ENCODE measurements at regions not wholly inside any gene's neighbourhood (a gene's known extent, or its start where the extent isn't known, plus 50 kb on each side); places are given as distances from the start of the nearest gene placed in this dataset.

DNA sequence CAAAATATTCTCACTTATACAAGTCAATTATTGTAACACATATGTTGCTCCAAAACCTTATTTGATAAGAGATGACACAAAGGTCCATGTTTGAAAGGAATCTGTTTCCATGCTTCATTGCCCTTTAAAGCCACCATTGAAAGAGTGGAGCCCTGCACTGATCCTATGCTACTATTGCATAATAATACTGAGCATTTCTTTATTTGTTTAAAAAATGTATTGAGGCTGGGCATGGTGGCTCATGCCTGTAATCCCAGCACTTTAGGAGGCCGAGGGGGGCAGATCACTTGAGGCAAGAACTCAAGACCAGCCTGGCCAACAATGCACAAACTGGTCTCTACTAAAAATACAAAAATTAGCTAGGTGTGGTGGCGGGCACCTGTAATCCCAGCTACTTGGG is 178.8 kb upstream of the STARD13 start:
- intact Hi-C loops (cut with DNase I): no loop called here

DNA sequence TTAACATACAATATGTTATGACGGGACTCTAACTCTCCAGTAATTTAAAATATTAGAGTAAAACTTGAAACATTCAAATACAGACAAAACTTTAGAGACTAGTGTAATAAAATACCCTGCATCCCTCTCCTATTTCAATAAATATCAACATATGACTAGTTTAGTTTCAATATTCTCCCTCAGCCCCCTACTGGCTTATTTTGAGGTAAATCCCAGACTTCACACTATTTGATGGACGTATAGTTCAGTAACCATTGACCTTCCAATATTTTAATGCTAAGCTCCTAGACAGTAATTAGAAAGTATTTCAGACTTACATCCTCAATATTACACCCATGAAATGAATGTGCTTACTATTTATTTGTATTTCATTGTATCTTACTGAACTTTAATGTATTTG is 180.7 kb upstream of the STARD13 start:
- Histone ChIP-seq H3K27me3 (ENCODE audit: low read depth) (no peaks in the 10 kb centered on the region), H3K4me3 (no peak overlapping the region), H3K36me3 (no peaks in the 10 kb centered on the region), H3K27ac (no peak overlapping the region), H3K9me3 (no peaks in the 10 kb centered on the region), H3K4me1 (no peaks in the 10 kb centered on the region)
- intact Hi-C loops (cut with DNase I): no loop called here
- no peak for DNase-seq
- ATAC-seq: no peak
- TF ChIP-seq, protein P1, sequence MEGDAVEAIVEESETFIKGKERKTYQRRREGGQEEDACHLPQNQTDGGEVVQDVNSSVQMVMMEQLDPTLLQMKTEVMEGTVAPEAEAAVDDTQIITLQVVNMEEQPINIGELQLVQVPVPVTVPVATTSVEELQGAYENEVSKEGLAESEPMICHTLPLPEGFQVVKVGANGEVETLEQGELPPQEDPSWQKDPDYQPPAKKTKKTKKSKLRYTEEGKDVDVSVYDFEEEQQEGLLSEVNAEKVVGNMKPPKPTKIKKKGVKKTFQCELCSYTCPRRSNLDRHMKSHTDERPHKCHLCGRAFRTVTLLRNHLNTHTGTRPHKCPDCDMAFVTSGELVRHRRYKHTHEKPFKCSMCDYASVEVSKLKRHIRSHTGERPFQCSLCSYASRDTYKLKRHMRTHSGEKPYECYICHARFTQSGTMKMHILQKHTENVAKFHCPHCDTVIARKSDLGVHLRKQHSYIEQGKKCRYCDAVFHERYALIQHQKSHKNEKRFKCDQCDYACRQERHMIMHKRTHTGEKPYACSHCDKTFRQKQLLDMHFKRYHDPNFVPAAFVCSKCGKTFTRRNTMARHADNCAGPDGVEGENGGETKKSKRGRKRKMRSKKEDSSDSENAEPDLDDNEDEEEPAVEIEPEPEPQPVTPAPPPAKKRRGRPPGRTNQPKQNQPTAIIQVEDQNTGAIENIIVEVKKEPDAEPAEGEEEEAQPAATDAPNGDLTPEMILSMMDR (IDR thresholded peaks at IDR 0.05): no peak

More for the DNA sequence above, 178.8 kb upstream of the STARD13 start:
- ATAC-seq (no peak), DNase-seq (no peak)
- TF ChIP-seq, protein P1 (IDR thresholded peaks at IDR 0.05): no peak
- no peaks in the 10 kb centered on the region for H3K27me3 ChIP-seq (ENCODE audit: low read depth)
- no peaks in the 10 kb centered on the region for H3K9me3 ChIP-seq
- no peaks in the 10 kb centered on the region for H3K36me3 ChIP-seq
- H3K4me1 ChIP-seq: no peaks in the 10 kb centered on the region
- H3K4me3 ChIP-seq: no peak overlapping the region
- no peak overlapping the region for H3K27ac ChIP-seq

DNA sequence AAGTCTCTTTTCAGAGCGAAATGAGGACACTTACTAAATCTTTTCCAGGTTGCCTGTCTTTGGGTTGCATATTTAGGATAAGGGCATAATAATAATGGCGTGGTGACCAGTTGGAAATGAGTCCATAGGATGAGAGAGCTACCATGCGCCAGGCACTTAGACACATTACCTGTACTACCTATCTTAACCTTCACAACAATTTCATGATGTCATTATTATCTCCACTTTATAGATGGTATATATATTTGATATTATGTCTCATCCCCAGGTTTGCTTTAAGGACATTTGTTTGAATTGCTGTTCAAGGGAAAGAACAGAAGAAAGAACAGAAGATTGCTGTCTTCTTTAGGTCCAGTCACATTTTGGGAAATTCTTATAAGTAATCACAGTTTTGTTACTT is 182.0 kb upstream of the STARD13 start:
- no peak for DNase-seq
- intact Hi-C loops (cut with DNase I): no loop called here
- TF ChIP-seq, protein P1 (IDR thresholded peaks at IDR 0.05): no peak
- H3K27me3 ChIP-seq (ENCODE audit: low read depth): no peaks in the 10 kb centered on the region
- no peaks in the 10 kb centered on the region for H3K4me1 ChIP-seq
- ATAC-seq: no peak
- H3K36me3 ChIP-seq: no peaks in the 10 kb centered on the region
- H3K27ac ChIP-seq: no peak overlapping the region
- H3K9me3 ChIP-seq: no peaks in the 10 kb centered on the region
- H3K4me3 ChIP-seq: no peak overlapping the region

DNA sequence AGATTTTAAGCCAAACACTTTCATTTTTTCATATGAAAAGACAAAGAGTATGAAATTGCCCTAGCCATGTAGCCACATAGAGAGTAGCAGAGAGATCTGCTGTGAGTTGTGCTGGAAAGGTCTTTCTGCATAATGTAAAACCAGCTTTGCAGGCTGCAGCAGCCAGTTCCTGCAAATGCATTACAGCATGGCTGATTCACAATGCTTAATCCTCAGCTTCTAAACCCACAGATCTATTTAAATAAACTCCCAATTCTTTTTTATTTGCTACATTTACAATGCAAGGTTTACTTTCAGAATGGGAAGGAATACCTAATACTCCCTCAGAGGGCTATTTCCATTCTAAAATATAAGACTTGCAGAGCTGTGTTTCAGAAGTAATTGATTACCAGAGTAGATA is 185.6 kb upstream of the STARD13 start:
- Histone ChIP-seq H3K27me3 (ENCODE audit: low read depth) (no peaks in the 10 kb centered on the region), H3K36me3 (no peaks in the 10 kb centered on the region), H3K4me3 (no peak overlapping the region), H3K4me1 (no peaks in the 10 kb centered on the region), H3K27ac (no peak overlapping the region), H3K9me3 (no peaks in the 10 kb centered on the region)
- DNase-seq (no peak), ATAC-seq (no peak)
- intact Hi-C loops (cut with DNase I): no loop called here
- TF ChIP-seq, protein P1 (IDR thresholded peaks at IDR 0.05): no peak

DNA sequence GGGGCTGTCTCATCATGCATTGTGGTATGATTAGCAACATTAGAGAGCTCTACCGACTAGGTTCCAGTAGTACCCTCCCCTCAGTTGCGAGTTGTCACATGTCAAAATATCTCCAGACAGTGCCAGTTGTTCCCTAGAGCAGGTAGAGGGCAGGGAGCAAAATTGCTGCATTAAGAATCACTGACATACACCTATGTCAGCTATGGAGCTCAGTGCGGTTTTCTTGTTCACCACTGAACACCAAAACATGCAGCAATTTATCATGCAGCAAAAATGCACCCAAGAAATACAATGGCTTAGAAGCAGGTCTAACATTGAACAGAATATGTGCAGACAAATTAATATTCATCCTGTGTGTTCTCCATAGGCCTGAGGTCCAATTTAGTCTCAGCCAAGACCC is 186.9 kb upstream of the STARD13 start:
- TF ChIP-seq, protein P1 (IDR thresholded peaks at IDR 0.05): no peak
- Histone ChIP-seq H3K4me3 (no peak overlapping the region), H3K4me1 (no peaks in the 10 kb centered on the region), H3K36me3 (no peaks in the 10 kb centered on the region), H3K27ac (no peak overlapping the region), H3K9me3 (peaks cover 1% of the 10 kb centered on the region), H3K27me3 (ENCODE audit: low read depth) (no peaks in the 10 kb centered on the region)
- DNase-seq (no peak), ATAC-seq (no peak)
- intact Hi-C loops (cut with DNase I): no loop called here

DNA sequence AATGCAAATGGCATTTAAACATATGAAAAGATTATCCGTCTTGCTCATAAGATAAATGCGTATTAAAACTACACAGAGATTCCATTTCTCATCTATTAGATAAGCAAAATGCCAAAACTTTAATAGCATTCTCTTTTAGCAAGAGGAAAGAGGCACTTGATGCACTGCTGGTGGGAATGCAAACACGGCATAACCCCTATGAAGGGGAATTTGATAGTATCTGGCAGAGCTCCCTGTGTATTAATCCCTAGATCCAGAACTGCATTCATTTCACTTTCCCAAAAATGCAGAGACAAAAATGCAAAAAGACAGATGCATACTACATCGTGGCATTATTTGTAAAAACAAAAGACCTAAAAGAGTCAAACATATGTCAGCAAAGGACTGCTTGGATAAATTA is 193.6 kb upstream of the STARD13 start:
- Histone ChIP-seq H3K27me3 (ENCODE audit: low read depth) (no peaks in the 10 kb centered on the region), H3K27ac (no peak overlapping the region), H3K36me3 (no peaks in the 10 kb centered on the region), H3K4me3 (no peak overlapping the region), H3K4me1 (no peaks in the 10 kb centered on the region), H3K9me3 (peaks cover 8% of the 10 kb centered on the region)
- TF ChIP-seq, protein P1 (IDR thresholded peaks at IDR 0.05): no peak
- intact Hi-C loops (cut with DNase I): no loop called here
- ATAC-seq: no peak
- DNase-seq: no peak

Data from lower lobe of right lung (tissue), 2 donors.